GDM1 (cell line): ENCODE measurements at regions not wholly inside any gene's neighbourhood (a gene's known extent, or its start where the extent isn't known, plus 50 kb on each side); places are given as distances from the start of the nearest gene placed in this dataset.
"Not testable (repeated sequence)": the region's sequence is repeated elsewhere in the genome, so short reads cannot be mapped to it uniquely, and the experiment has no call there.

ENCODE experiments used
- DNase-seq: peaks from one replicate; lab custom pipeline; 2025; lab: John Stamatoyannopoulos, UW

DNA sequence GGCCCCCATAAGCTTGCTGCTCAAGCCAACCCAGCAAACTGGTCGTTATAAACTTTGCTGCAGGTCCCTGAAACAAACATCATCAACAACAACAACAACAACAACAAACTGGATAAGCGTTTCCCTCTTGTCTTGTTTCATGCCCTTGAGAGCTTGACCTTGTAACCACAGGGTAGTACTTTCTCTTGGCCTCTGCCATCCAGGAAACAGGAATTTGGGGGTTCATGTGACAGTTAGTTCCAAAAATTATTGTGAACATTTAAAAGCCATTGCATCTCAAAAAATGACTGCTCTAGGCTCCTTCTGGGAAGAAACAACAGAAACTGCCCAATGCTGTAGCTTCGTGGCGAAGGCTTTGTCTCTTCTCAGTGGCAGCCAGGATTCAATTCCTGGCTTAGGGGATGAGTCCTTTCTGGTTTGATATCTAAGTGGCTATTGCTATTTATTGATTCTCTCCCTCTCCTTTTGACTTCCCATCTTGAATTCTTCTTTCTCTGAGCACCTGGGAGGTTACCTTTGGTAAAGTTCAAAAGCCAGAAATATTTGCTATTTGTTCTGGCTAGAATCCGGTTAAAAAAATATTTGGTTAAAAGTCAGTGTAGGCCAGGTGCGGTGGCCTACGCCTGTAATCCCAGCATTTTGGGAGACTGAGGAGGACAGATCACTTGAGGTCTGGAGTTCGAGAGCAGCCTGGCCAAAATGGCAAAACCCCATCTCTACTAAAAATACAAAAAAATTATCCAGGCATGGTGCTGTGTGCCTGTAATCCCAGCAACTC lies 52.0 kb upstream of the CPM start:
- no peak for DNase-seq

- DNase-seq = not testable (repeated sequence)
Measured at GRCh38 chr12:68997526-68997925, 64.6 kb upstream of the CPM start.

- DNase-seq = no peak
Measured at GRCh38 chr12:68998041-68998440, 65.1 kb upstream of the CPM start.

DNA sequence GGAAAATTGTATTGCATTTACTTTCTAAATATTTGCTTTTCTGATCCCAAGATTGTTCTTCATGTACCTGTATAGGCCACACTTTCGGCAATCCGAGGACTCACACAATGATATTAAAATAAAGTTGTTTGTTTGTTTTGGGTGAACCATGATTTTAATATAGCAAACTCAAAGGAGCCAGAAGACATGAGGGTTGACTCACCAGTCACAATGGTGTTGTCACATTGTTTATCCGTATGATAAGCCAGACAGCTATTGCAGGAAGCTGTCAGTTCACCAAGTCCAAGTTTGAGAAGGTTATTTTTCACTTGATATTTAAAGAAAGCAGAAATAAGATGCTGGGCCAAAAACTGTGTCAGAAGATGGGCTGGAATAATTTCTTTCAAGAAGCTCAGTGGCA lies 67.1 kb upstream of the CPM start:
- no peak for DNase-seq

GRCh38 chr12:69000540-69001243 lies 67.7 kb upstream of the CPM start:
- DNase-seq = no peak

GRCh38 chr12:69001251-69001650 lies 68.3 kb upstream of the CPM start:
- DNase-seq = no peak

GRCh38 chr12:69002969-69003368 lies 70.0 kb upstream of the CPM start:
- DNase-seq = no peak

GRCh38 chr12:69003991-69004390 lies 71.0 kb upstream of the CPM start:
- no peak for DNase-seq

DNA sequence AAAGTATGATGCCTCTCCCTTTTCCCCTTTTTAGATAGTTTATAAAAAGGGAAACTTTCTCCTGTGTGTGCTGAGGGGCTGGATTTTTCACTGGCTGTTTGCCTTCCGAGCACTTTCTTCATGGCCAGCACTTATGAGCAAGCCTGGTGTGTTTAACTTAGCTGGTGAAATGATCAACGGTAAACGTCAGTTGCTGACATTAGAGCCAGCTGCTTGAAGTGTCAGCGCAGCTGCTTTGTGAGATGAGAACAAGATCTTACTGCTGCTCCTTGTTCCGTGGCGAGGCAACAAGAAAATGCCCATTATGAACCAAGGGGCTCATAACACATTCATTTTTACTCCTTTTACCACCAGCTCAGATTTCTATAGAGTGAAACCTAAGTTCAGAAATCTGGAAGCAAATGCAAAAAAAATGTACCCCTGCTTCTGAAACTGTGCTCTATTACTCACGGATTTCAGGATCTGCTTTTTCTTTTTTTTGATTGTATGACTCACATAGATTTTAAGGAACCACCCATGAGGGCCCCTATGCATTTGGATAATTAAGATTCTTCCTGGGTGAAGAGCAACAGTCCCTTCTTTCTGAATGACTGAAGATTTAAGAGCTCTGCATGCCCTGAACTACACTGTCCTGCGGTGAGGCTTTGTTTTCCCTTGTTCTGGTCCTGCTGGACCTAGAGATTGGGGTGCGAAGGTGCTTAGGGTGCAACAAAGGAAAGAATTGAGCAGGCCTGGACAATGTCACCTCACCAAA lies 74.3 kb upstream of the CPM start:
- DNase-seq = no peak

GRCh38 chr12:69007855-69008351 lies 74.9 kb upstream of the CPM start:
- no peak for DNase-seq

GRCh38 chr12:69008520-69008919 lies 75.5 kb upstream of the CPM start:
- DNase-seq = no peak

GRCh38 chr12:69014047-69014446 lies 81.1 kb upstream of the CPM start:
- DNase-seq = no peak

DNA sequence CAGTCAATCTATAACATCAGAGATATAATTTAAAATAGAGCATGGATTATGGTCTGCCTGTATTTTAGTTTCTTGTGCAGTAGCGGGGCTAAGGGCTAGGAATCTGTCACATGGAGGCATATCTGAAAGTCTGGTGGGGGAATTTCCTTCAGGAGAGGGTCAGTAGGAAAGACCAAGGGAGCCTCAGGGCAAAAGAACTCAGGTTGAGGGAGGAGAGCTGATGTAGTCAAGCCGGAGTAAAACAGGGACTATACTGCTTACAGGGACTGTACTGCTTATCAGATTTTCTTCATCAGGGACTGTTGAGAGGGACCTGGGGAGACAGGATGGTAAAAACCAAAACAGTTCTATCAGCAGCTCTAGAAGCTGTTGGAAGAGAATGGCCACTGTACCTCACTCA lies 82.0 kb upstream of the CPM start:
- DNase-seq = no peak

DNA sequence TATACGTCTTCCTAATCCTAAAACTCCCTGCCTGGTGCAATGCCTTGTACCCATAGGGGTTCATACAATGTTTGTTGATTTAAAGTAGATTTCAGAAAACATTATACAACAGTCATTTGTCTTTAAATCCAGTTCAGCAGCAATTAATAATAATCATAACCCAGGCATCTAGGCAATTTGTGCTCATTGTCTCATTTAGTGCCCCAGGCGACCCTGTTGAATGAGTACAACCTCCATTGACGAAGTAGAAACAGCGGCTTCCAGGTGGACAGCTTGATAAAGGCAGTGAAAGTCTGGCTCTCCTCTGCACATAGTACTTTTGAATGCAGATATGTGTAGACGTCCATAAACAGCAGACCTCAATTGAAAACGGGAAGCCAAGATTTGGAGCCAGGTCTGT lies 82.9 kb upstream of the CPM start:
- no peak for DNase-seq

DNA sequence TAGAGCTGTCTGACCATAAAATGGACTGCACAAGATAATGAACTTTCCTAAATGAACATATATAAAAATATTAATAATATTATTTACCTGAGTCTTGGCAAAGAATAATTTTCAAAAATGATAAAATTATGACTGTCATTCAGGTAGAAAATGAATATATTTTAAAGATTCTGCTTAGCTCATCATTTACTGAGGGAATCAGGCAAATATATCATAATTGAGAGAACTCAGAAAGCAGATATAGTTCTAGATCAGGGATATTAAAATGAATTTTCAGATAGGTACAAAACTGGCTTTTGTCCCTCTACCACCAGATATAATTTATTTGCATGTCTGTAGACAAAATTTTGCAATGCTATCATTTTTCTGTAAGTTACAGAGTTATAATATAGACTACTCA lies 86.1 kb upstream of the CPM start:
- no peak for DNase-seq

GRCh38 chr12:69019910-69020309 lies 86.9 kb upstream of the CPM start:
- DNase-seq = no peak

DNA sequence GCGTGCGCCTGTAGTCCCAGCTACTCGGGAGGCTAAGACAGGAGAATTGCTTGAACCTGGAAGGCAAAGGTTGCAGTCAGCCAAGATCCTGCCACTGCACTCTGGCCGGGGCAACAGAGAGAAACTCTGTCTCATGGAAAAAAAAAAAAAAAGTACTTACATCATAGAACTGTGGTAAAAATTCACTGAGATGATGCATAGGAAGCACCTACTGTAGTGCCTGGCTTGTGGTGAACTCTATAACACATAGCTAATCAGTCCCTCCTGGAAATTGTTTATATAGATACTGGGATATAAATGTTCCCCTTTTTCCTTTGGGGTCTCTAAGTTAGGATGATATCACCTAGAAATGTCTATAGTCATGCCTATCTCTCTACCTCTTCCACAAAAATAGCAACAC lies 89.7 kb upstream of the CPM start:
- no peak for DNase-seq

DNA sequence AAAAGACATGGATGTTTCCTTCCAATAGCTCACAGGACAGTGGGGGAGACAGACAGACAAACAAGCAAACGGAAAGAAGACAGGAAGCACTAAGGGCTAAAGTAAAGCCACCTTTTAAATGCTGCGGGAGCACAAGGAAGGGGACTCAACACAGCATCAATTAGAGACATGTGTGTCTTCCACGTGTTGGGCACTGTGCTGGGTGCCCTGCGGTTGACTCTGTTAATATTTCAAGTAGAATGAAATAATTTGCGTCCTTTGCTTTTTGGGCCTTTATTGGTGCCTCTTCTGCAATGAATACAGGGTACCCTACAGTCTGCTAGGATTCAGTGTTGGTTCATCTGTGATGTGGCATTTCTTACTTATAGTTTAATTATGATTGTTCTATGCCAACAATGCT lies 90.9 kb upstream of the CPM start:
- DNase-seq = no peak

GRCh38 chr12:69024413-69024812 lies 91.4 kb upstream of the CPM start:
- no peak for DNase-seq

DNA sequence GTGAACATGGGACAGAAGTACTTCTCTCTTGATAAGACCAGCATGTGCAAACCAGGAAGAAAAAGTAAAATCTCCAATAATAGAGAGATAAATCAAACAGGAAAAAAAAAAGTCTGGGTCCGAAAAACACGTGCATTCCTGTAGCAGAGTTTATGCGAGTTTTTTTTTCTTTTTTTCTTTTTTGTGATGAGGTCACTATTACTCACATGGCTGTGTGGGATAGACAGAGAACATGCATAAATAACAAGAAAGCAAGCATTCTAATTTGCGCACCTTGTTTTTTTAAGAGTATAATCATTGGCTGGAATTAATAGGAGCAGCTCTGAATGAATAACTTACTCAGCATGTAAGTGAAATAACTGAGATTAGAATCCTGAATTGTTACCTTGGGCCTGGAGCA lies 91.9 kb upstream of the CPM start:
- DNase-seq = no peak

DNA sequence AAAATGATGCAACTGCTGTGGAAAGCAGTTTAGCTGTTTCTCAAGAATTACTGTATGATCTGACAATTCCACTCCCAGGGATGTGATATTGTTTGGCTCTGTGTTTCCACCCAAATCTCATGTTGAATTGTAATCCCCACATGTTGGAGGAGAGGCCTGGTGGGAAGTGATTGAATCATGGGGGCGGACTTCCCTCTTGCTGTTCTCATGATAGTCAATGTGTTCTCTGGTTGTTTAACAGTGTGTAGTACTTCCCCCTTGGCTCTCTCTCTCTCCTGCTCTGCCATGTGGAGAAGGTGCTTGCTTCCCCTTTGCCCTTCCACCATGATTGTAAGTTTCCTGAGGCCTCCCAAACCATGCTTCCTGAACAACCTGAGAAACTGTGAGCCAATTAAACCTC lies 93.4 kb upstream of the CPM start:
- DNase-seq = no peak

GRCh38 chr12:69027411-69027881 lies 94.5 kb upstream of the CPM start:
- DNase-seq = no peak
